ENCODE measurements at regions not wholly inside any gene's neighbourhood (a gene's known extent, or its start where the extent isn't known, plus 50 kb on each side); places are given as distances from the start of the nearest gene placed in this dataset.
A peak's percentile ranks its signal among the peaks of the same experiment; 100 is the strongest.

GRCh38 chr17:55576996-55577586 lies 65.8 kb upstream of the SMIM36 start:
- TF ChIP-seq CTCF (IDR thresholded peaks at IDR 0.05) (no peak), POLR2A (IDR thresholded peaks at IDR 0.05) (peak in 1 of 2 donors; percentile 10), EP300 (IDR thresholded peaks at IDR 0.05) (peak; percentile 9 to 24)
